Type B pancreatic cell (in vitro differentiated cells): ENCODE measurements at regions not wholly inside any gene's neighbourhood (a gene's known extent, or its start where the extent isn't known, plus 50 kb on each side); places are given as distances from the start of the nearest gene placed in this dataset.
"Not testable (repeated sequence)": the region's sequence is repeated elsewhere in the genome, so short reads cannot be mapped to it uniquely, and the experiment has no call there.

Source experiments
- DNase-seq: peaks from one replicate; pipeline ENCODE4 v3.0.0; 2021; ENCODE audit warnings: mixed read lengths; ENCODE audit not compliant: unreplicated experiment; ENCODE audit errors: extremely low spot score
- H3K27ac Mint-ChIP-seq: 2 replicates; pipeline ENCODE4 v1.8.0; 2021; ENCODE audit warnings: mild to moderate bottlenecking, mixed read lengths
- H3K27me3 Mint-ChIP-seq: 2 replicates; pipeline ENCODE4 v1.8.0; 2021; ENCODE audit warnings: mixed read lengths
- H3K36me3 Mint-ChIP-seq: 2 replicates; pipeline ENCODE4 v1.8.0; 2021; ENCODE audit warnings: mixed read lengths
- H3K4me1 Mint-ChIP-seq: one replicate; pipeline ENCODE4 v1.8.0; 2021; ENCODE audit warnings: mixed read lengths; ENCODE audit not compliant: unreplicated experiment
- H3K4me3 Mint-ChIP-seq: 2 replicates; pipeline ENCODE4 v1.8.0; 2021; ENCODE audit warnings: mild to moderate bottlenecking, mixed read lengths
- H3K9me3 Mint-ChIP-seq: 2 replicates; pipeline ENCODE4 v1.8.0; 2021; ENCODE audit warnings: mixed read lengths
- TF ChIP-seq, protein P1 (sequence below): fragments of 200-600 bp; sonication (generic); conservative IDR thresholded peaks from 2 replicates; pipeline ENCODE4 v1.5.0; 2021; ENCODE audit warnings: antibody characterized with exemption, mild to moderate bottlenecking

DNA sequence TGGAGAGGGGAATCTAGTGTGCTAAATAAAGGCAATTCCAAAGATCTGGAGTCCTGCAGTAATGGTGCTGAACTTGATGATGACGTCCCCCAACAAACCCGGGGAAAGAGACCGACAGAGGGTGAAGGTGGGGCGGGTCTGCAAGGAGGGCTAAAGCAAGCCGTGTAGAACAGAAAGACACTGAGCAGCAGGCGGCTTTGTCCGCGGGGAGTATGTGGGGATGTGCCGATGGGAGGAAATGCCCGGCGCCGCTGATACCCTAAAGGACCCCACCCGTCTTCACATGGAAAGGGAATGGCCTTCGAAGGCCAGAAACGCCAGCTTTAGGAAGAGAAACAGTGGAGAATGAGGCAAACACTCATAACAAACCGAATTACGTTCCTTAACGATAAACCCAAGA lies 528.9 kb downstream of the ZNF674 start:
- DNase-seq = no peak
- no peaks in the 10 kb centered on the region for H3K36me3 Mint-ChIP-seq
- H3K9me3 Mint-ChIP-seq = no peaks in the 10 kb centered on the region
- H3K27me3 Mint-ChIP-seq = no peaks in the 10 kb centered on the region
- H3K4me3 Mint-ChIP-seq = no peak overlapping the region
- H3K27ac Mint-ChIP-seq = no peak overlapping the region
- no peaks in the 10 kb centered on the region for H3K4me1 Mint-ChIP-seq
- TF ChIP-seq, protein P1, sequence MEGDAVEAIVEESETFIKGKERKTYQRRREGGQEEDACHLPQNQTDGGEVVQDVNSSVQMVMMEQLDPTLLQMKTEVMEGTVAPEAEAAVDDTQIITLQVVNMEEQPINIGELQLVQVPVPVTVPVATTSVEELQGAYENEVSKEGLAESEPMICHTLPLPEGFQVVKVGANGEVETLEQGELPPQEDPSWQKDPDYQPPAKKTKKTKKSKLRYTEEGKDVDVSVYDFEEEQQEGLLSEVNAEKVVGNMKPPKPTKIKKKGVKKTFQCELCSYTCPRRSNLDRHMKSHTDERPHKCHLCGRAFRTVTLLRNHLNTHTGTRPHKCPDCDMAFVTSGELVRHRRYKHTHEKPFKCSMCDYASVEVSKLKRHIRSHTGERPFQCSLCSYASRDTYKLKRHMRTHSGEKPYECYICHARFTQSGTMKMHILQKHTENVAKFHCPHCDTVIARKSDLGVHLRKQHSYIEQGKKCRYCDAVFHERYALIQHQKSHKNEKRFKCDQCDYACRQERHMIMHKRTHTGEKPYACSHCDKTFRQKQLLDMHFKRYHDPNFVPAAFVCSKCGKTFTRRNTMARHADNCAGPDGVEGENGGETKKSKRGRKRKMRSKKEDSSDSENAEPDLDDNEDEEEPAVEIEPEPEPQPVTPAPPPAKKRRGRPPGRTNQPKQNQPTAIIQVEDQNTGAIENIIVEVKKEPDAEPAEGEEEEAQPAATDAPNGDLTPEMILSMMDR = no peak

DNA sequence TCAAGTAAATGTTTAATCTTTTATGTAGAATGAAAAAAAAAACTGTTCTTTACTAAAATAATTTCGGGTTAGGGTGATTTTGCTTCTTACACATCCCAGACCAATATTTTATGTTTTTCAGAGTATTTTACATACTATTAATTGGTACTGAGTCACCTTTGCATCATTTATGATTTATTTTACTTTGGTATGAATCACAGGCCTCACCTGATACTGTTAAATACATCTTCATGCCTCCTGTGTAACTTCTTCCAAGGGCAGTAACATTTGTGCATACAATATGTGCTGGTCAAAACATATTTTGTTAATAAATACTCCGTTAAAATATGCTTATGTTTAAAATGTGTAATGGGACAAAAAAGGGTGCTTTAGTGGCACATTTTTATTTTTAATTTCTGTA lies 529.6 kb downstream of the ZNF674 start:
- DNase-seq = no peak
- Mint-ChIP-seq H3K9me3 (no peaks in the 10 kb centered on the region), H3K27ac (no peak overlapping the region), H3K4me3 (no peak overlapping the region), H3K36me3 (no peaks in the 10 kb centered on the region), H3K27me3 (no peaks in the 10 kb centered on the region), H3K4me1 (no peaks in the 10 kb centered on the region)
- TF ChIP-seq, protein P1 = no peak

DNA sequence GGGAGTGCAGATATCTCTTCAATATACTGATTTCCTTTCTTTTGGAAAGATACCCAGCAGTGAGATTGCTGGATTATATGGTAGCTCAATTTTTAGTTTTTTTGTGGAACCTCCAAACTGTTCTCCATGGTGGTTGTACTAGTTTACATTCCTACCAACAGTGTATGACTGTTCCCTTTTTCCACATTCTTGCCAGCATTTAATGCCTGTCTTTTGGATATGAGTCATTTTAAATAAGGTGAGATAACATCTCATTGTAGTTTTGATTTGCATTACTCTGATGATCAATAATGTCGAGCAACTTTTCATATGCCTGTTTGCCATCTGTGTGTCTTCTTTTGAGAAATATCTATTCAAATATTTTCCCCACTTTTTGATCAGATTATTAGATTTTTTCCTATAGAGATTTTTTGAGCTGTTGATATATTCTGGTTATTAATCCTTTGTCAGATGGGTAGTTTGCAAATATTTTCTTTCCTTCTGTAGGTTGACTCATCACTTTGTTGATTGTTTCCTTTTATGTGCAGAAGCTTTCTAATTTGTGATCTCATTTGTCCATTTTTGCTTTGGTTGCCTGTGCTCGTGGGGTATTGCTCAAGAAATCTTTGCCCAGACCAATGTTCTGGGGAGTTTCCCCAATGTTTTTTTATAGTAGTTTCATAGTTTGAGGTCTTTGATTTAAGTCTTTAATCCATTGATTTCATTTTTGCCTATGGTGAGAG lies 552.7 kb downstream of the ZNF674 start:
- no peaks in the 10 kb centered on the region for H3K27me3 Mint-ChIP-seq
- H3K4me1 Mint-ChIP-seq = no peaks in the 10 kb centered on the region
- no peak overlapping the region for H3K27ac Mint-ChIP-seq
- no peaks in the 10 kb centered on the region for H3K36me3 Mint-ChIP-seq
- DNase-seq = no peak
- no peak overlapping the region for H3K4me3 Mint-ChIP-seq
- H3K9me3 Mint-ChIP-seq = peaks cover 14% of the 10 kb centered on the region
- TF ChIP-seq, protein P1 = no peak

DNA sequence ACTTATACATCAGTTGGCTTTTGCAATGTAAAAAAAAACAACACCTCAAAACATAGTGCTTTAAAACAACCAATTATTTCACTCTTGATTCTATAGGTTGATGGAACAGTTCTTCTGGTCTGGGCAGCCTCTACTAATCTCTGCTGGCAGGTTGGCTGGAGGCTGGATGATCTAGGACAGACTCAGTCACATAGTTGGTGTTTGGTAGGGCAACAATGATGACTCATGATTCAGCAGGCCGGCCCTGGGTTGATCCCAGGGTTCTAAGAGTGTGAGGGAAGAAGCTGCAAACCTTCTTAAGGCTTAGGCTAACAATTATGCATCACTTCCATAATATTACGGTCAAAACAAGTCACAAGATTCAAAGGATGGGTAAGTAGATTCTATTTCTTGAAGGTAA lies 558.2 kb downstream of the ZNF674 start:
- Mint-ChIP-seq H3K4me3 (no peak overlapping the region), H3K9me3 (peaks cover 6% of the 10 kb centered on the region), H3K4me1 (no peaks in the 10 kb centered on the region), H3K27me3 (no peaks in the 10 kb centered on the region), H3K27ac (no peak overlapping the region), H3K36me3 (no peaks in the 10 kb centered on the region)
- no peak for DNase-seq
- TF ChIP-seq, protein P1 = no peak

DNA sequence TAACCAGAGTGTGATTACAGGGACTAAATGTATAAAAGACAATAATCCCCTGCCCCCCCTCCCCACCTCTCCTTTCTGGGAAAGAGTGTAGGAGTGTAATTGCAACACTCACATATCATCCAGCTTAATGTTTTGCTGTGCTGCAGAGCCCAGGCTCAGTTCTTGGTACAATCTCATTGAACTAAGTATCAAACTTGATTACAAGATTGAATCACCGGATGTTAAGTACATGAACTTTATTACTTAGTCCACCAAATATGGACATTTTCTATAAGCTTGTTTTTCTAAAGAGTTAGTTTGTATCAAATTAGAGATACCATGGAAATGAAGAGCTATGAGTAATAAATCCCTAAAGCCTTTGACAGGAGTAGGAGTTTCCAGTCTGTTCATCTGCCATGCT lies 559.1 kb downstream of the ZNF674 start:
- H3K36me3 Mint-ChIP-seq = no peaks in the 10 kb centered on the region
- H3K4me3 Mint-ChIP-seq = no peak overlapping the region
- no peak overlapping the region for H3K27ac Mint-ChIP-seq
- no peaks in the 10 kb centered on the region for H3K27me3 Mint-ChIP-seq
- TF ChIP-seq, protein P1 = no peak
- H3K9me3 Mint-ChIP-seq = peaks cover 9% of the 10 kb centered on the region
- H3K4me1 Mint-ChIP-seq = no peaks in the 10 kb centered on the region
- DNase-seq = no peak

DNA sequence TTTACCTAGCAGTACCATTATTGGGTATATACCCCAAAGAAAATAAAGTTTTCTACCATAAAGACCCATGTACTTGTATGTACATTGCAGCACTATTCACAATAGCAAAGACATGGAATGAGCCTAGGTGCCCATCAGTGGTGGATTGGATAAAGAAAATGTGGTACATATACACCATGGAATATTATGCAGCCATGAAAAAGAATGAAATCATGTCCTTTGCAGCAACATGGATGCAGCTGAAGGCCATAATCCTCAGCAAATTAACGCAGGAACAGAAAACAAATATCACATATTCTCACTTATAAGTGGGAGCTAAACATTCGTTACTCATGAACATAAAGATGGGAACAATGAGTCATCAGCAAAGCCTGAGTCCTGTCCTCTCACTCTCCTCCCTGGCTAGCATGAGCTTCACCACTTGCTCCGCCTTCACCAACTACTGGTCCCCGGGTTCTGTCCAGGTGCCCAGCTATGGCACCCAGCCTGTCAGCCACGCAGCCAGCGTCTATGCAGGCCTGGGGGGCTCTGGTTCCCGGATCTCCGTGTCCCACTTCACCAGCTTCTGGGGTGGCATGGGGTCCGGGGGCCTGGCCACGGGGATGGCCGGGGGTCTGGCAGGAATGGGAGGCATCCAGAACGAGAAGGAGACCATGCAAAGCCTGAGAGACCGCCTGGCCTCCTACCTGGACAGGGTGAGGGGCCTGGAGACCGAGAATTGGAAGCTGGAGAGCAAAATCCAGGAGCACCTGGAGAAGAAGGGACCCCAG lies 562.1 kb downstream of the ZNF674 start:
- not testable (repeated sequence) for H3K27me3 Mint-ChIP-seq, H3K4me1 Mint-ChIP-seq, DNase-seq, H3K4me3 Mint-ChIP-seq, H3K27ac Mint-ChIP-seq, H3K36me3 Mint-ChIP-seq
- H3K9me3 Mint-ChIP-seq = peaks cover 11% of the 10 kb centered on the region
